HCT116 (cell line): ENCODE measurements at regions not wholly inside any gene's neighbourhood (a gene's known extent, or its start where the extent isn't known, plus 50 kb on each side); places are given as distances from the start of the nearest gene placed in this dataset.

Source experiments
- ATAC-seq: fragments of 200-7000 bp; cut with Tn5 transposase; 2 replicates; pipeline ENCODE4 v1.9.1; 2020; ENCODE audit warnings: mild to moderate bottlenecking, moderate library complexity
- BruUV-seq: library from RNA; stranded (reverse); fragments of 400-500 nt; replicated peaks from 2 replicates; lab custom pipeline; 2021; lab: Mats Ljungman, UMichigan
- CTCF ChIA-PET: fragments of 300-600 bp; sonication (Branson Sonifier 250); formaldehyde crosslinking; loops from one replicate; lab custom pipeline; 2021; ENCODE audit warnings: antibody characterized with exemption; lab: Charles Lee
- POLR2A ChIA-PET: fragments of 300-600, 350-600 bp; sonication (Branson Sonifier 250); formaldehyde crosslinking; loops from one replicate; lab custom pipeline; 2021; ENCODE audit warnings: antibody characterized with exemption; lab: Charles Lee
- RAD21 ChIA-PET, 2 experiments: fragments of 300-600 bp; sonication (Branson Sonifier 250); formaldehyde crosslinking; loops; one replicate each; lab custom pipeline; 2023; ENCODE audit warnings: low total read pairs in 2 of 2; ENCODE audit not compliant: uncharacterized antibody in 2 of 2, unreplicated experiment in 2 of 2, low non-redundant PET in 1 of 2; lab: Charles Lee
- DNase-seq: peaks from one replicate; pipeline ENCODE4 v3.0.0-alpha.2; 2010; ENCODE audit warnings: low read depth, low spot score
- H2AFZ ChIP-seq: fragments of 200-600 bp; shearing (Covaris generic), sonication (generic); 2 replicates; pipeline ENCODE4 v1.6.1; 2017; ENCODE audit warnings: low read depth, mixed run types, mixed read lengths, antibody characterized with exemption, low read length; ENCODE audit not compliant: poor library complexity, severe bottlenecking
- H3K27ac ChIP-seq: 2 replicates; pipeline ENCODE4 v1.5.1; 2012; ENCODE audit warnings: low read depth, low read length
- H3K27me3 ChIP-seq: fragments of 200-600 bp; sonication (generic); 2 replicates; pipeline ENCODE4 v1.6.1; 2016; ENCODE audit warnings: mixed run types, low read length, mixed read lengths; ENCODE audit not compliant: insufficient read depth
- H3K36me3 ChIP-seq, 2 experiments: fragments of 200-500 bp in 1 of 2; fragments of 200-600 bp in 1 of 2; sonication (Bioruptor generic) in 1 of 2; sonication (generic) in 1 of 2; 2 replicates each; pipeline versions ENCODE4 v1.5.1 to v1.6.1; 2014 to 2016; ENCODE audit warnings: low read length in 2 of 2, inconsistent platforms in 1 of 2, mixed read lengths in 1 of 2, mixed run types in 1 of 2; ENCODE audit not compliant: insufficient read depth in 2 of 2, control insufficient read depth in 1 of 2
- H3K4me1 ChIP-seq, 2 experiments: fragments of 200-600 bp in 1 of 2; sonication (generic) in 1 of 2; 2 replicates each; pipeline versions ENCODE4 v1.5.1 to v1.6.1; 2012 to 2017; ENCODE audit warnings: low read length in 2 of 2, inconsistent platforms in 1 of 2, mild to moderate bottlenecking in 1 of 2, mixed read lengths in 1 of 2, mixed run types in 1 of 2, moderate library complexity in 1 of 2; ENCODE audit not compliant: insufficient read depth in 2 of 2, control insufficient read depth in 1 of 2
- H3K4me2 ChIP-seq: fragments of 200-600 bp; sonication (generic); 2 replicates; pipeline ENCODE4 v1.6.1; 2017; ENCODE audit warnings: mixed run types, low read length, mixed read lengths
- H3K4me3 ChIP-seq, 2 experiments: fragments of 200-600 bp in 1 of 2; sonication (generic) in 1 of 2; replicated peaks in 1 of 2; 2 replicates each; pipeline ENCODE4 v1.5.1; 2011 to 2016; ENCODE audit warnings: low read length in 2 of 2, control low read depth in 1 of 2, low read depth in 1 of 2, mild to moderate bottlenecking in 1 of 2, mixed read lengths in 1 of 2, mixed run types in 1 of 2
- H3K79me2 ChIP-seq: fragments of 200-600 bp; sonication (generic); 2 replicates; pipeline ENCODE4 v1.6.1; 2017; ENCODE audit warnings: mild to moderate bottlenecking, mixed run types, low read length, moderate library complexity, mixed read lengths; ENCODE audit not compliant: insufficient read depth
- H3K9ac ChIP-seq: fragments of 200-600 bp; sonication (generic); 2 replicates; pipeline ENCODE4 v1.6.1; 2016; ENCODE audit warnings: low read length, mixed read lengths
- H3K9me2 ChIP-seq: fragments of 200-600 bp; sonication (generic), shearing (Covaris generic); 2 replicates; pipeline ENCODE4 v1.6.1; 2017; ENCODE audit warnings: mixed run types, mild to moderate bottlenecking, moderate library complexity; ENCODE audit not compliant: insufficient read depth
- H3K9me3 ChIP-seq, 2 experiments: fragments of 200-500 bp in 1 of 2; fragments of 200-600 bp in 1 of 2; sonication (Bioruptor generic) in 1 of 2; sonication (generic) in 1 of 2; 2 replicates each; pipeline ENCODE4 v1.6.1; 2014 to 2017; ENCODE audit warnings: low read length in 2 of 2, mixed read lengths in 2 of 2, inconsistent platforms in 1 of 2, low read depth in 1 of 2, mild to moderate bottlenecking in 1 of 2, mixed run types in 1 of 2, moderate library complexity in 1 of 2; ENCODE audit not compliant: control insufficient read depth in 1 of 2, insufficient read depth in 1 of 2
- H4K20me1 ChIP-seq: fragments of 200-600 bp; sonication (generic), shearing (Covaris generic); 2 replicates; pipeline ENCODE4 v1.6.1; 2017; ENCODE audit warnings: mixed run types, mild to moderate bottlenecking, moderate library complexity; ENCODE audit not compliant: insufficient read depth
- EGR1 ChIP-seq: IDR thresholded peaks from 2 replicates; pipeline ENCODE4 v1.6.1; 2012; ENCODE audit warnings: low read depth
- ELF1 ChIP-seq: IDR thresholded peaks from 2 replicates; pipeline ENCODE4 v1.6.1; 2012; ENCODE audit warnings: low read depth, borderline replicate concordance
- EZH2 ChIP-seq: fragments of 200-600 bp; sonication (generic); IDR thresholded peaks from 2 replicates; pipeline ENCODE4 v1.6.1; 2017; ENCODE audit warnings: antibody characterized with exemption, mixed run types
- EZH2phosphoT487 ChIP-seq: fragments of 200-600 bp; IDR thresholded peaks from 2 replicates; pipeline ENCODE4 v1.6.1; 2018; ENCODE audit warnings: antibody characterized with exemption, borderline replicate concordance
- FOSL1 ChIP-seq: IDR thresholded peaks from 2 replicates; pipeline ENCODE4 v1.6.1; 2012; ENCODE audit warnings: low read depth
- POLR2AphosphoS5 ChIP-seq: IDR thresholded peaks from 2 replicates; pipeline ENCODE4 v1.6.1; 2011; ENCODE audit warnings: mild to moderate bottlenecking, low read depth, low read length, moderate library complexity
- SIN3A ChIP-seq: IDR thresholded peaks from 2 replicates; pipeline ENCODE4 v1.6.1; 2012; ENCODE audit warnings: low read depth
- TCF7L2 ChIP-seq: IDR thresholded peaks from 2 replicates; pipeline ENCODE4 v1.7.0; 2011; ENCODE audit warnings: borderline replicate concordance, inconsistent platforms; ENCODE audit not compliant: insufficient read depth, insufficient read length; ENCODE audit errors: extremely low read depth
- ZFX ChIP-seq: fragments of 450-650 bp; IDR thresholded peaks from 2 replicates; pipeline ENCODE4 v1.6.1; 2017
- intact Hi-C: fragments of 100-400 bp; cut with micrococcal nuclease; formaldehyde crosslinking; loops from 2 replicates; pipeline ENCODE4 v1.10.0; 2022
- TF ChIP-seq, protein P1 (sequence below): IDR thresholded peaks from 2 replicates; pipeline ENCODE4 v1.6.1; 2012
- TF ChIP-seq, protein P2 (sequence below): IDR thresholded peaks from 2 replicates; pipeline ENCODE4 v1.6.1; 2012
- TF ChIP-seq, protein P3 (sequence below), 3 experiments: fragments of 200-600 bp in 1 of 3; sonication (generic) in 1 of 3; IDR thresholded peaks in 2 of 3; conservative IDR thresholded peaks in 1 of 3; 2 replicates each; pipeline ENCODE4 v1.5.1; 2012 to 2017; ENCODE audit warnings: low read depth in 2 of 3, low read length in 2 of 3, antibody characterized with exemption in 1 of 3, borderline replicate concordance in 1 of 3, control low read depth in 1 of 3, mild to moderate bottlenecking in 1 of 3, mixed read lengths in 1 of 3, mixed run types in 1 of 3, moderate library complexity in 1 of 3; ENCODE audit not compliant: insufficient read depth in 1 of 3
- TF ChIP-seq, protein P4 (sequence below): IDR thresholded peaks from 2 replicates; pipeline ENCODE4 v1.6.1; 2011; ENCODE audit warnings: mild to moderate bottlenecking, low read length, moderate library complexity; ENCODE audit not compliant: insufficient replicate concordance; ENCODE audit errors: extremely low read depth

DNA sequence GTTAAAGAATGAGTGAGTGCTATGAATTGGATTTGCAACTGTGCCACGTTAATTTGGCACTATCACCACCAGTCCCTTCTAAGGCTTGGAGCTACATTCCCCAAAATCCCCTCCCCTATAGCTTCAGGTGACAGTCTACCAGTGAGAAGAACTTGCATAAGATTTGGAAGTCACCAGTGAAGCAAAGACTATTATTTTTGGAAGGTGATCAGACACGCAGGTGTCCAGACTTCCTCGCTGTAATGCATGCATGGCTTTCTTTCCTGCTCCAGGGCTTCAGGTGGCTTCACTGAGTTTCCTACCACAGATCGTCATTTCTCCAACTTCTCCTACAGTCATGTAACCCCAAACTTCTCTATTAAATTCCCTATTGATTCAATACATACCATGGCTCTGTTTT, 61.4 kb downstream of the SLC41A2 start:
- intact Hi-C loops: no loop called here
- ATAC-seq (no peak), DNase-seq (no peak)
- H3K9me2 ChIP-seq: no peaks in the 10 kb centered on the region
- H2AFZ ChIP-seq: no peak overlapping the region
- RAD21 ChIA-PET: no interaction called here
- no peak overlapping the region for H3K4me3 ChIP-seq
- no peaks in the 10 kb centered on the region for H3K79me2 ChIP-seq
- no peaks in the 10 kb centered on the region for H3K4me1 ChIP-seq
- no peaks in the 10 kb centered on the region for H3K36me3 ChIP-seq
- CTCF ChIA-PET: interaction anchor here (0.7 kb wide), 1 partner anchor 106 kb away, joined by 3 read pairs; no protein-coding TSS in a partner anchor
- H3K9me3 ChIP-seq: no peaks in the 10 kb centered on the region
- TF ChIP-seq, protein P1, sequence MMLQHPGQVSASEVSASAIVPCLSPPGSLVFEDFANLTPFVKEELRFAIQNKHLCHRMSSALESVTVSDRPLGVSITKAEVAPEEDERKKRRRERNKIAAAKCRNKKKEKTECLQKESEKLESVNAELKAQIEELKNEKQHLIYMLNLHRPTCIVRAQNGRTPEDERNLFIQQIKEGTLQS: no peak
- TF ChIP-seq SIN3A (no peak), FOSL1 (no peak), EZH2phosphoT487 (no peak), ZFX (no peak), POLR2AphosphoS5 (no peak), ELF1 (no peak), TCF7L2 (no peak), EGR1 (no peak), EZH2 (no peak)
- TF ChIP-seq, protein P2, sequence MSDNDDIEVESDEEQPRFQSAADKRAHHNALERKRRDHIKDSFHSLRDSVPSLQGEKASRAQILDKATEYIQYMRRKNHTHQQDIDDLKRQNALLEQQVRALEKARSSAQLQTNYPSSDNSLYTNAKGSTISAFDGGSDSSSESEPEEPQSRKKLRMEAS: no peak
- TF ChIP-seq, protein P3, sequence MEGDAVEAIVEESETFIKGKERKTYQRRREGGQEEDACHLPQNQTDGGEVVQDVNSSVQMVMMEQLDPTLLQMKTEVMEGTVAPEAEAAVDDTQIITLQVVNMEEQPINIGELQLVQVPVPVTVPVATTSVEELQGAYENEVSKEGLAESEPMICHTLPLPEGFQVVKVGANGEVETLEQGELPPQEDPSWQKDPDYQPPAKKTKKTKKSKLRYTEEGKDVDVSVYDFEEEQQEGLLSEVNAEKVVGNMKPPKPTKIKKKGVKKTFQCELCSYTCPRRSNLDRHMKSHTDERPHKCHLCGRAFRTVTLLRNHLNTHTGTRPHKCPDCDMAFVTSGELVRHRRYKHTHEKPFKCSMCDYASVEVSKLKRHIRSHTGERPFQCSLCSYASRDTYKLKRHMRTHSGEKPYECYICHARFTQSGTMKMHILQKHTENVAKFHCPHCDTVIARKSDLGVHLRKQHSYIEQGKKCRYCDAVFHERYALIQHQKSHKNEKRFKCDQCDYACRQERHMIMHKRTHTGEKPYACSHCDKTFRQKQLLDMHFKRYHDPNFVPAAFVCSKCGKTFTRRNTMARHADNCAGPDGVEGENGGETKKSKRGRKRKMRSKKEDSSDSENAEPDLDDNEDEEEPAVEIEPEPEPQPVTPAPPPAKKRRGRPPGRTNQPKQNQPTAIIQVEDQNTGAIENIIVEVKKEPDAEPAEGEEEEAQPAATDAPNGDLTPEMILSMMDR (IDR thresholded peaks at IDR 0.05 in 2 of 3, conservative IDR thresholded peaks at IDR 0.05 in 1 of 3; ENCODE audit: borderline replicate concordance in 1 of 3, insufficient read depth in 1 of 3, low read depth in 2 of 3, low read length in 2 of 3): no peak
- TF ChIP-seq, protein P4, sequence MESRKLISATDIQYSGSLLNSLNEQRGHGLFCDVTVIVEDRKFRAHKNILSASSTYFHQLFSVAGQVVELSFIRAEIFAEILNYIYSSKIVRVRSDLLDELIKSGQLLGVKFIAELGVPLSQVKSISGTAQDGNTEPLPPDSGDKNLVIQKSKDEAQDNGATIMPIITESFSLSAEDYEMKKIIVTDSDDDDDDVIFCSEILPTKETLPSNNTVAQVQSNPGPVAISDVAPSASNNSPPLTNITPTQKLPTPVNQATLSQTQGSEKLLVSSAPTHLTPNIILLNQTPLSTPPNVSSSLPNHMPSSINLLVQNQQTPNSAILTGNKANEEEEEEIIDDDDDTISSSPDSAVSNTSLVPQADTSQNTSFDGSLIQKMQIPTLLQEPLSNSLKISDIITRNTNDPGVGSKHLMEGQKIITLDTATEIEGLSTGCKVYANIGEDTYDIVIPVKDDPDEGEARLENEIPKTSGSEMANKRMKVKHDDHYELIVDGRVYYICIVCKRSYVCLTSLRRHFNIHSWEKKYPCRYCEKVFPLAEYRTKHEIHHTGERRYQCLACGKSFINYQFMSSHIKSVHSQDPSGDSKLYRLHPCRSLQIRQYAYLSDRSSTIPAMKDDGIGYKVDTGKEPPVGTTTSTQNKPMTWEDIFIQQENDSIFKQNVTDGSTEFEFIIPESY: no peak
- TF ChIP-seq, all 23 proteins: peak for 0
- Histone ChIP-seq H4K20me1 (no peaks in the 10 kb centered on the region), H3K4me2 (no peak overlapping the region), H3K9ac (no peak overlapping the region), H3K27ac (no peak overlapping the region), H3K27me3 (no peaks in the 10 kb centered on the region)
- no TSS peak for BruUV-seq
- POLR2A ChIA-PET: no interaction called here
